Body of pancreas (tissue), 4 donors: ENCODE measurements at regions not wholly inside any gene's neighbourhood (a gene's known extent, or its start where the extent isn't known, plus 50 kb on each side); places are given as distances from the start of the nearest gene placed in this dataset.

Source experiments
- ATAC-seq: fragments of 150-250 bp; one replicate; pipeline ENCODE4 v1.9.1; 2016
- DNase-seq, 4 donors: peaks; one replicate each; pipeline ENCODE4 v3.0.0-alpha.2; 2019
- H3K27ac ChIP-seq, 4 donors: fragments of 200-600 bp; sonication (generic); 1 replicate in 3 of 4; 2 replicates in 1 of 4; pipeline versions ENCODE4 v1.5.1 to v1.6.1; 2016 to 2019; ENCODE audit warnings: mild to moderate bottlenecking in 1 of 4, mixed read lengths in 1 of 4, moderate library complexity in 1 of 4
- H3K27me3 ChIP-seq, 2 donors: fragments of 200-600 bp; sonication (generic); one replicate each; pipeline ENCODE4 v1.6.0; 2016; ENCODE audit warnings: mild to moderate bottlenecking in 1 of 2
- H3K36me3 ChIP-seq, 2 donors: fragments of 200-600 bp; sonication (generic); replicated peaks in 1 of 2; 2 replicates each; pipeline ENCODE4 v1.5.1; 2016; ENCODE audit warnings: low read depth in 2 of 2; ENCODE audit not compliant: insufficient read depth in 1 of 2
- H3K4me1 ChIP-seq: fragments of 200-600 bp; sonication (generic); one replicate; pipeline ENCODE4 v1.6.0; 2016
- H3K4me3 ChIP-seq, 2 donors: fragments of 200-600 bp; sonication (generic); 1 replicate in 1 of 2; 2 replicates in 1 of 2; pipeline ENCODE4 v1.5.1; 2016 to 2019
- H3K9me3 ChIP-seq, 3 donors: fragments of 200-600 bp; sonication (generic); 1 replicate in 2 of 3; 2 replicates in 1 of 3; pipeline ENCODE4 v1.5.1; 2016
- POLR2A ChIP-seq, 3 donors: fragments of 450-650 bp; IDR thresholded peaks; one replicate each; pipeline ENCODE4 v1.6.1; 2016; ENCODE audit warnings: antibody characterized with exemption in 3 of 3, mild to moderate bottlenecking in 2 of 3
- WGBS, 2 donors: methylation state at CpG; one replicate each; pipeline ENCODE4 v1.1.5; 2017; 5-methylcytosine and 5-hydroxymethylcytosine counted together
- intact Hi-C: fragments of 100-400 bp; cut with DNase I; formaldehyde crosslinking; loops from one replicate; pipeline ENCODE4 v1.15.1; 2023
- TF ChIP-seq, protein P1 (sequence below), 7 experiments: fragments of 450-650 bp in 4 of 7; fragments of 200-600 bp in 3 of 7; sonication (generic) in 3 of 7; IDR thresholded peaks; one replicate each; pipeline ENCODE4 v1.5.1; 2016 to 2019; ENCODE audit warnings: antibody characterized with exemption in 7 of 7

DNA sequence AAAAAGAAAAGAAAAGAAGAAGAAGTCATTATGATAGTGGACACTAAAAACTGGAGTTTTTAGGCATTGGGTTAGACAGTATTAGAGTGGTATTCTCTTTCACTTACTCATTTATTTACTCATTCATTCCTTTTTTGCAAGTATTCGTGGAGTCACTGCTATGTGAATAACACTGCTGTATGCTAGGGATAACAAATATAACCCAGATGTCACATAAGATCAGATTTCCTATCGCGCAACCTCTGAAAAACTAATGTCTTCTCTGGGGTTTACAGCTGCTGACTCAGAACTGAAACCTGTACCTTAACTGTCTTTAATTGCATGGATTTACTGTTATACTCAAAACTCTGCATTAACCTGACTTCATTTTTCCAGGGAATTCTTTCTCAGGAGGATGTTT, 353.7 kb downstream of the LRIG3 start:
- intact Hi-C loops: no loop called here
- Histone ChIP-seq H3K4me1 (no peaks in the 10 kb centered on the region), H3K27me3 (no peaks in the 10 kb centered on the region), H3K27ac (no peak overlapping the region), H3K36me3 (no peaks in the 10 kb centered on the region), H3K4me3 (no peak overlapping the region), H3K9me3 (no peaks in the 10 kb centered on the region)
- 84 to 90% methylated on average over 3 of the region's 3 CpGs for WGBS, 2 donors
- ATAC-seq (no peak), DNase-seq (no peak)
- no peak for TF ChIP-seq POLR2A (IDR thresholded peaks at IDR 0.05)
- TF ChIP-seq, protein P1, sequence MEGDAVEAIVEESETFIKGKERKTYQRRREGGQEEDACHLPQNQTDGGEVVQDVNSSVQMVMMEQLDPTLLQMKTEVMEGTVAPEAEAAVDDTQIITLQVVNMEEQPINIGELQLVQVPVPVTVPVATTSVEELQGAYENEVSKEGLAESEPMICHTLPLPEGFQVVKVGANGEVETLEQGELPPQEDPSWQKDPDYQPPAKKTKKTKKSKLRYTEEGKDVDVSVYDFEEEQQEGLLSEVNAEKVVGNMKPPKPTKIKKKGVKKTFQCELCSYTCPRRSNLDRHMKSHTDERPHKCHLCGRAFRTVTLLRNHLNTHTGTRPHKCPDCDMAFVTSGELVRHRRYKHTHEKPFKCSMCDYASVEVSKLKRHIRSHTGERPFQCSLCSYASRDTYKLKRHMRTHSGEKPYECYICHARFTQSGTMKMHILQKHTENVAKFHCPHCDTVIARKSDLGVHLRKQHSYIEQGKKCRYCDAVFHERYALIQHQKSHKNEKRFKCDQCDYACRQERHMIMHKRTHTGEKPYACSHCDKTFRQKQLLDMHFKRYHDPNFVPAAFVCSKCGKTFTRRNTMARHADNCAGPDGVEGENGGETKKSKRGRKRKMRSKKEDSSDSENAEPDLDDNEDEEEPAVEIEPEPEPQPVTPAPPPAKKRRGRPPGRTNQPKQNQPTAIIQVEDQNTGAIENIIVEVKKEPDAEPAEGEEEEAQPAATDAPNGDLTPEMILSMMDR (IDR thresholded peaks at IDR 0.05): no peak

DNA sequence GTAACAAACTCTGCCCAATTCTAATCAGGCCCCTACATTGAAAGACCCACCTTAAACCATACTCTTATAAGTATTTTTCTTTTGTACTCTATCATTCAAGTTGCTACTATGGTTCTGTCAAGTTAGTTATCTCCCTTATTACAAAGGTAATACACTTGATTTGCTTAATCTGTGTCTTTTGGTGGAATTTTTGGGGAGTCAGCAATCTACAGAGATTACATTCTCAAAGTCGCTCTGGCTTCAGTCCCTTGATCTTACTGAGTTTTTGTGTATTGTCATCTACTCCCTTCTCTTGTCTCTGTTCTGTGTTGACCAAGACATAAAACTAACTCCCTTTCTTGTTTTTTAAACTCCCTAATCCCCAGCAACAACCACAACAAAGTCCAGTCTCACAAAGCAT, 353.1 kb downstream of the LRIG3 start:
- Histone ChIP-seq H3K4me3 (no peak overlapping the region), H3K9me3 (no peaks in the 10 kb centered on the region), H3K36me3 (no peaks in the 10 kb centered on the region), H3K27ac (no peak overlapping the region), H3K27me3 (no peaks in the 10 kb centered on the region), H3K4me1 (no peaks in the 10 kb centered on the region)
- ATAC-seq: no peak
- TF ChIP-seq, protein P1 (IDR thresholded peaks at IDR 0.05): no peak
- TF ChIP-seq POLR2A (IDR thresholded peaks at IDR 0.05): no peak
- DNase-seq: no peak
- WGBS, 2 donors: 93% methylated on average over 1 of the region's 1 CpG
- intact Hi-C loops: no loop called here

DNA sequence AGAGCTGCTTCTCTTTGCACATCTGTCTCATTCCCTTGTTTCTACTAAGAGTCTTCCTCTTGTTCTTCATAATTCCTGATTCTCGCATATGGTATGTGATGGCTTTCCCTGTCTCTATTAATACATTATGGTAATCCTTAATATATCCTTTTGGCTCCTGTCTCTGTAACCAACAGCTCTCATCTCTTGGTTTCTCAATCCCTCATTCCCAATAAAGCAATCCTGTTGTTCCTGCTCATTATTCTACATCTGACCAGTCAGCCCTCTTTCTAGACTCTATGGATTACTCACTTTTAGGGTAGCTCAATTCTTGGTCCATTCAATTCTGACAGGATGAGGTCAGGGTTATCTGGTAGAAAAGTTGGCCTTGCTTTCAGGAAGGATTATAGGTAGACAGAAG, 349.9 kb downstream of the LRIG3 start:
- 91 to 100% methylated on average over 1 of the region's 1 CpG for WGBS, 2 donors
- intact Hi-C loops: no loop called here
- no peak for ATAC-seq

DNA sequence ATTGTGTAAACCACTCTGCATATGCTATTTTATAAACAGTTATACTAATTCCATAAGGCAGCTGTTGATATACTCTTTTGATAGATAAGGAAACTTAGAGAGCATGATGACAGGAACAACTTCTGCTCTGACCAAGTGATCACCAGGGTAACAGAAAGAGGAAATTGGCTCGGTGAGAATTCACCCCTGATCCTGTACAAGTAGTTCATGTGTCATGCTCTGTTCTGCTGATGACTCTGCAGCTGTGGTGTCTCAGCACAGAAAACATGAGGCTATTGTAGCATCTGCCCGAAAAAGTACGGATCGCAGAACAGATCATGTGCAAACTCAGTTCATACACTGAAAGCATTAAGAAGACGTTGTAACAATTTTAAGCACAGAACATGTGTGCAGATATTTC, 345.0 kb downstream of the LRIG3 start:
- no peak overlapping the region for H3K27ac ChIP-seq
- DNase-seq (peak in 1 of 4 donors; percentile 23), ATAC-seq (no peak)
- 61 to 67% methylated on average over 5 of the region's 5 CpGs for WGBS, 2 donors
- H3K4me1 ChIP-seq: no peaks in the 10 kb centered on the region
- TF ChIP-seq, protein P1 (IDR thresholded peaks at IDR 0.05): no peak
- TF ChIP-seq POLR2A (IDR thresholded peaks at IDR 0.05): no peak
- intact Hi-C loops: no loop called here
- H3K9me3 ChIP-seq: no peaks in the 10 kb centered on the region
- no peaks in the 10 kb centered on the region for H3K27me3 ChIP-seq
- H3K4me3 ChIP-seq: no peak overlapping the region
- no peaks in the 10 kb centered on the region for H3K36me3 ChIP-seq

More for the DNA sequence above, 349.9 kb downstream of the LRIG3 start:
- Histone ChIP-seq H3K4me1 (no peaks in the 10 kb centered on the region), H3K27me3 (no peaks in the 10 kb centered on the region), H3K4me3 (no peak overlapping the region), H3K27ac (no peak overlapping the region), H3K36me3 (no peaks in the 10 kb centered on the region), H3K9me3 (no peaks in the 10 kb centered on the region)
- TF ChIP-seq POLR2A (IDR thresholded peaks at IDR 0.05): no peak
- TF ChIP-seq, protein P1 (IDR thresholded peaks at IDR 0.05): no peak
- DNase-seq: no peak

DNA sequence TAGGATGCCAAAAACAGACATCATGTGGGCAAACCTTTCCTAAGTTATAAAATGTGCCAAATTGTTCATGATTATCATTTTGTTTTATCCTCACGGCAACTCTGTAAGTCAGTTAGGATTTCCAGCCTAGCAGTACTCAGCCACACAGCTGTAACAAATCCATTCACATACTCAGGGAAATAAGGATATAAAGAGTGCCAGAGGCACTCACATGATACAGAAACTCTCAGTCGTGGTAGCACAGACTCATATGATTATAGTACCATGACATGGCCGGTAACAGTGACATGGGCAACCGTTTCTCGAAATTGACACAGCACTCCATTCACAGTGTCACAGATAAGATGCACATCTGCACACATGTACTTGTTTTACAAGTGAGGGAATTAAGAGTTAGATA, 344.2 kb downstream of the LRIG3 start:
- H3K4me3 ChIP-seq: no peak overlapping the region
- H3K27me3 ChIP-seq: no peaks in the 10 kb centered on the region
- TF ChIP-seq POLR2A (IDR thresholded peaks at IDR 0.05): no peak
- TF ChIP-seq, protein P1 (IDR thresholded peaks at IDR 0.05): no peak
- H3K27ac ChIP-seq: no peak overlapping the region
- H3K9me3 ChIP-seq: no peaks in the 10 kb centered on the region
- no peak for DNase-seq
- no peak for ATAC-seq
- WGBS, 2 donors: 63% methylated on average over 5 of the region's 5 CpGs
- no peaks in the 10 kb centered on the region for H3K36me3 ChIP-seq
- H3K4me1 ChIP-seq: no peaks in the 10 kb centered on the region
- intact Hi-C loops: no loop called here
